Breast epithelium (tissue), 4 donors: ENCODE measurements at regions not wholly inside any gene's neighbourhood (a gene's known extent, or its start where the extent isn't known, plus 50 kb on each side); places are given as distances from the start of the nearest gene placed in this dataset.

Experiments used
- DNase-seq, 2 donors: peaks; one replicate each; pipeline ENCODE4 v3.0.0-alpha.2; 2019; ENCODE audit warnings: low spot score in 2 of 2
- H3K27ac ChIP-seq, 2 donors: fragments of 200-600 bp; sonication (generic) in 1 of 2; one replicate each; pipeline ENCODE4 v1.5.1; 2016 to 2019; ENCODE audit warnings: mild to moderate bottlenecking in 1 of 2
- H3K27me3 ChIP-seq, 2 donors: fragments of 200-600 bp; sonication (generic) in 1 of 2; one replicate each; pipeline versions ENCODE4 v1.5.1 to v1.6.0; 2017 to 2019; ENCODE audit warnings: control low read depth in 1 of 2, mild to moderate bottlenecking in 1 of 2
- H3K36me3 ChIP-seq: fragments of 200-600 bp; one replicate; pipeline ENCODE4 v1.5.1; 2019
- H3K4me1 ChIP-seq, 2 donors: fragments of 200-600 bp; sonication (generic); one replicate each; pipeline ENCODE4 v1.5.1; 2016 to 2019; ENCODE audit warnings: control low read depth in 1 of 2
- H3K4me3 ChIP-seq, 3 donors: fragments of 200-600 bp; sonication (generic); 1 replicate in 2 of 3; 2 replicates in 1 of 3; pipeline ENCODE4 v1.5.1; 2016 to 2019; ENCODE audit warnings: mild to moderate bottlenecking in 3 of 3, moderate library complexity in 2 of 3
- H3K9me3 ChIP-seq, 2 donors: fragments of 200-600 bp; sonication (generic) in 1 of 2; one replicate each; pipeline ENCODE4 v1.5.1; 2016 to 2019; ENCODE audit warnings: control low read depth in 1 of 2
- POLR2A ChIP-seq: fragments of 450-650 bp; IDR thresholded peaks from one replicate; pipeline ENCODE4 v1.6.1; 2016; ENCODE audit warnings: antibody characterized with exemption, mild to moderate bottlenecking, moderate library complexity
- POLR2AphosphoS5 ChIP-seq, 3 donors: sonication (generic); formaldehyde crosslinking; IDR thresholded peaks; one replicate each; pipeline ENCODE4 v1.6.1; 2017; ENCODE audit warnings: antibody characterized with exemption in 3 of 3
- intact Hi-C: fragments of 100-400 bp; cut with DNase I; formaldehyde crosslinking; loops from one replicate; pipeline ENCODE4 v1.15.1; 2023; ENCODE audit warnings: low total_unique reads
- TF ChIP-seq, protein P1 (sequence below), 3 donors: fragments of 450-650 bp; IDR thresholded peaks; one replicate each; pipeline ENCODE4 v1.5.1; 2016 to 2017; ENCODE audit warnings: antibody characterized with exemption in 3 of 3, mild to moderate bottlenecking in 3 of 3, moderate library complexity in 3 of 3

DNA sequence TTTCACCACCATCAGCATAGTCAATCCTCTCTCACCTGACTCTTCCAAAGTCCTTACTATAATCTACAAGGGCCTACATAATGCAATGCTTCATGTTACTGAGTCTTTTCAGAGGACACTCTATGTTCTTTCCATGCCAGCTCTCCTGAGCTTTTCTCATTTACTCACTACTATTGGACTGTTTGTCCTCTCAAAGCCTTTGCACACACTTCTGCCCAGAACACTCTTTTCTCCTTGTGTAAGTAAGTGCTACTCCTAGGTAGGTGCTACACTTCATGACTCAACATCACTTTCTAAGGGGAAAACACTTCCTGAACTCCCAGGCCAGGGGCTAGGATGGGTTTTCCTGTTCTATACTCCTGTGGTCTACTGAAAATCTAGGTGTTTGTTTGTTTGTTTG, 82.5 kb upstream of the GULP1 start:
- no peaks in the 10 kb centered on the region for H3K9me3 ChIP-seq
- H3K4me3 ChIP-seq: no peak overlapping the region
- no peak overlapping the region for H3K27ac ChIP-seq
- TF ChIP-seq, protein P1, sequence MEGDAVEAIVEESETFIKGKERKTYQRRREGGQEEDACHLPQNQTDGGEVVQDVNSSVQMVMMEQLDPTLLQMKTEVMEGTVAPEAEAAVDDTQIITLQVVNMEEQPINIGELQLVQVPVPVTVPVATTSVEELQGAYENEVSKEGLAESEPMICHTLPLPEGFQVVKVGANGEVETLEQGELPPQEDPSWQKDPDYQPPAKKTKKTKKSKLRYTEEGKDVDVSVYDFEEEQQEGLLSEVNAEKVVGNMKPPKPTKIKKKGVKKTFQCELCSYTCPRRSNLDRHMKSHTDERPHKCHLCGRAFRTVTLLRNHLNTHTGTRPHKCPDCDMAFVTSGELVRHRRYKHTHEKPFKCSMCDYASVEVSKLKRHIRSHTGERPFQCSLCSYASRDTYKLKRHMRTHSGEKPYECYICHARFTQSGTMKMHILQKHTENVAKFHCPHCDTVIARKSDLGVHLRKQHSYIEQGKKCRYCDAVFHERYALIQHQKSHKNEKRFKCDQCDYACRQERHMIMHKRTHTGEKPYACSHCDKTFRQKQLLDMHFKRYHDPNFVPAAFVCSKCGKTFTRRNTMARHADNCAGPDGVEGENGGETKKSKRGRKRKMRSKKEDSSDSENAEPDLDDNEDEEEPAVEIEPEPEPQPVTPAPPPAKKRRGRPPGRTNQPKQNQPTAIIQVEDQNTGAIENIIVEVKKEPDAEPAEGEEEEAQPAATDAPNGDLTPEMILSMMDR (IDR thresholded peaks at IDR 0.05): no peak
- TF ChIP-seq POLR2A (no peak), POLR2AphosphoS5 (IDR thresholded peaks at IDR 0.05) (no peak)
- no peaks in the 10 kb centered on the region for H3K27me3 ChIP-seq
- intact Hi-C loops: no loop called here
- no peaks in the 10 kb centered on the region for H3K4me1 ChIP-seq
- H3K36me3 ChIP-seq: no peaks in the 10 kb centered on the region
- DNase-seq: no peak

DNA sequence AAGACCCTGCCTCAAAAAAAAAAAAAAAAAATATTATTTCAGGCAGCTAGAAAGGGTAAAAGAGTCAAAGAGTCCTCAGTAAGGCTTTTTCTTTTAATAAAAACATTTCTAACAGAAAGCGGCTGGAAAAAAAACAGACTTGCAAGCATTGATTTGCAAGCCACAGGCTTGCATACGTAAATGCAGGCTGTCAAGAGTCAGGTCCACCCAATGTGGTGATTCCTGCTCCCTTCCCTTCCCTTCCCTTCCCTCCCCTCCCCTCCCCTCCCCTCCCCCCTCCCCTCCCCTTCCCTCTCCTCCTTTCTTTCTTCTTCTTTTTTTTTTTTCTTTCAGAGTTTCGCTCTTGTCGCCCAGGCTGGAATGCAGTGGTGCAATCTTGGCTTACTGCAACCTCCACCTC, 74.4 kb upstream of the GULP1 start:
- intact Hi-C loops: no loop called here
- H3K27me3 ChIP-seq: no peaks in the 10 kb centered on the region
- H3K27ac ChIP-seq: no peak overlapping the region
- TF ChIP-seq POLR2A: no peak
- TF ChIP-seq, protein P1 (IDR thresholded peaks at IDR 0.05): no peak
- no peak for TF ChIP-seq POLR2AphosphoS5 (IDR thresholded peaks at IDR 0.05)
- no peak overlapping the region for H3K4me3 ChIP-seq
- DNase-seq: no peak
- H3K9me3 ChIP-seq: no peaks in the 10 kb centered on the region
- no peaks in the 10 kb centered on the region for H3K36me3 ChIP-seq
- no peaks in the 10 kb centered on the region for H3K4me1 ChIP-seq

DNA sequence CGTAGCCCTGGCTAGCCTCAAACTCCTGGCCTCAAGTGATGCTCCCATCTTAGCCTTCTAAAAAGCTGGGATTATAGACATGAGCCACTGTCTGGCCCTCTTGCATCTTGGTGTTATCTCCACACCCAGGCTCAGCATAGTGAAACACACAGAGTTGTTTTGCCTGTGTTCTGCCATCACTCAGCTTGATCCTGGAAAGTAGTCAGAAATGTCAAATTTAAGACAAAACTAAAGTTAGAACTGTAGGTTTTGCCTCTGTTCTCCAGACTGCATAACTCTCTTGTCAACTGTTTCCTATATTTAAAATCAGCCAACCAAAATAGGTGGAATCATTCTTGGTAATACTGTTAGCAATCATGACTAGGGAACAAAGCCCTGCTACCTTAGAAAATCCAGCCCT, 72.1 kb upstream of the GULP1 start:
- DNase-seq: no peak
- no peaks in the 10 kb centered on the region for H3K27me3 ChIP-seq
- no peaks in the 10 kb centered on the region for H3K4me1 ChIP-seq
- no peak overlapping the region for H3K4me3 ChIP-seq
- no peak overlapping the region for H3K27ac ChIP-seq
- TF ChIP-seq POLR2AphosphoS5 (IDR thresholded peaks at IDR 0.05): no peak
- TF ChIP-seq POLR2A: no peak
- TF ChIP-seq, protein P1 (IDR thresholded peaks at IDR 0.05): no peak
- no peaks in the 10 kb centered on the region for H3K9me3 ChIP-seq
- intact Hi-C loops: no loop called here
- no peaks in the 10 kb centered on the region for H3K36me3 ChIP-seq

DNA sequence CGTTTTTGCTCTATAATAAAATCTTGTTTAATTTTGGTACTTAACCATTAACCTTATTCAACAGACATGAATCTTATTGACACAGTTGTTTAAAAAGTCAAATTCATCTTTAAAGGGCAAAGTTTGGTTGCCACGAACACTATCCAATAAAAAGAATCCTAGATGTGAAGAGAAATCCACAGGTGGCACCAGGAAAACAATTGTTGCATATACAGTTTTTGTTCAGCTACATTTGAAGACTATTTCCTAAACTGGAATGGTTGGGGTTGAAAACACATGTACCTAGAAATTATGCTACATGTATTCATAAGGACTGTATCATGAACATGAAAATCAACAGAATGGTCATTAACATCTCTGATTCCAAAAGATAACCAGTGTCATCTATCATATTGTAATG, 71.1 kb upstream of the GULP1 start:
- Histone ChIP-seq H3K27me3 (no peaks in the 10 kb centered on the region), H3K4me3 (no peak overlapping the region), H3K4me1 (no peaks in the 10 kb centered on the region), H3K36me3 (no peaks in the 10 kb centered on the region), H3K27ac (no peak overlapping the region), H3K9me3 (no peaks in the 10 kb centered on the region)
- TF ChIP-seq, protein P1 (IDR thresholded peaks at IDR 0.05): no peak
- no peak for TF ChIP-seq POLR2AphosphoS5 (IDR thresholded peaks at IDR 0.05)
- no peak for TF ChIP-seq POLR2A
- DNase-seq: no peak
- intact Hi-C loops: no loop called here

DNA sequence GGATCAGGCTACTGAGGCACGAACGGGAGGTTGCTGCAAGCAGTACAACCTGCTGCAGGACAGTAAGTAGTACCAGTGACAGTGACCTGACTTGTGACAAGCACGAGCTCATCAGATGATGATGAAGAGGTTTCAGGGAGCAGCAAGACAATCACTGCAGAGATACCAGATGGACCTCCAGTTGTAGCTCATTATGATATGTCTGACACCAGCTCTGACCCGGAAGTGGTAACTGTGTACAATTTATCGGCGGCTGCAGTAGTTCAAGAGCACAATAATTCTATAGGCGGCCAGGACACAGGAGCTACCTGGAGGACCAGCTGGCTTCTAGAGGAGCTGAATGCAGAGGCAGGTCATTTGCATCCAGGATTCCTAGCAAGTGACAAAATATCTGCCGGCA, 64.0 kb upstream of the GULP1 start:
- intact Hi-C loops: no loop called here
- Histone ChIP-seq H3K27me3 (no peaks in the 10 kb centered on the region), H3K4me1 (no peaks in the 10 kb centered on the region), H3K36me3 (no peaks in the 10 kb centered on the region), H3K4me3 (no peak overlapping the region), H3K27ac (no peak overlapping the region), H3K9me3 (no peaks in the 10 kb centered on the region)
- TF ChIP-seq, protein P1 (IDR thresholded peaks at IDR 0.05): no peak
- no peak for TF ChIP-seq POLR2AphosphoS5 (IDR thresholded peaks at IDR 0.05)
- TF ChIP-seq POLR2A: no peak
- no peak for DNase-seq
